ENCODE measurements at regions not wholly inside any gene's neighbourhood (a gene's known extent, or its start where the extent isn't known, plus 50 kb on each side); places are given as distances from the start of the nearest gene placed in this dataset.

GRCh38 chr1:164932580-164932979 is 373.6 kb downstream of the PBX1 start:
- ChIA-PET POLR2A (no interaction called here), CTCF (ENCODE audit: low intra/inter-chr PET ratio, low total read pairs) (no interaction called here)

GRCh38 chr1:164930833-164931232 is 371.8 kb downstream of the PBX1 start:
- no peaks in the 10 kb centered on the region for H3K79me2 ChIP-seq (ENCODE audit: insufficient read depth, low read length)
- CTCF ChIA-PET (ENCODE audit: low intra/inter-chr PET ratio, low total read pairs): no interaction called here
- no peaks in the 10 kb centered on the region for H3K27me3 ChIP-seq (ENCODE audit: control insufficient read depth in 1 of 2, insufficient read depth in 2 of 2, low read length in 2 of 2)
- WGBS (ENCODE audit: low lambda C conversion rate): 0% methylated on average over 1 of the region's 1 CpG
- H3K9me3 ChIP-seq (ENCODE audit: low read length): no peaks in the 10 kb centered on the region
- no peak overlapping the region for H3K27ac ChIP-seq (ENCODE audit: extremely low read length, insufficient read depth, low read length)
- DNase-seq (ENCODE audit: low spot score): no peak
- no peak for FAIRE-seq
- no peak overlapping the region for H3K9ac ChIP-seq (ENCODE audit: insufficient read depth, low read depth, low read length)
- POLR2A ChIA-PET: no interaction called here
- H3K4me1 ChIP-seq (ENCODE audit: insufficient read depth, low read length): no peaks in the 10 kb centered on the region
- no TSS peak for BruUV-seq (replicated peaks)
- no peak overlapping the region for H2AFZ ChIP-seq (ENCODE audit: low read length)
- no peak overlapping the region for H3K4me2 ChIP-seq (ENCODE audit: low read depth, low read length)
- ATAC-seq: no peak
- no peaks in the 10 kb centered on the region for H3K36me3 ChIP-seq (replicated peaks in 1 of 2; ENCODE audit: control insufficient read depth in 1 of 2, insufficient read depth in 2 of 2, low read length in 2 of 2)
- in situ Hi-C loops (cut with HindIII; ENCODE audit: extremely low pct_ligation_motif_present, low pct_unique_long_range_greater_than_20kb): no loop called here
- intact Hi-C loops (cut with micrococcal nuclease; ENCODE audit: unreplicated experiment): no loop called here
- no peaks in the 10 kb centered on the region for H4K20me1 ChIP-seq (ENCODE audit: insufficient read depth, low read length)
- no peak overlapping the region for H3K4me3 ChIP-seq (replicated peaks in 1 of 3; ENCODE audit: insufficient read depth in 1 of 3, low read depth in 2 of 3, low read length in 3 of 3)
- TF ChIP-seq ZMYM2 (CRISPR knock-in tag; IDR thresholded peaks at IDR 0.05): no peak
- TF ChIP-seq NR2C2 (CRISPR knock-in tag; IDR thresholded peaks at IDR 0.05; ENCODE audit: borderline replicate concordance): no peak
- no peak for TF ChIP-seq SOX6 (IDR thresholded peaks at IDR 0.05)
- TF ChIP-seq SOX6 (CRISPR knock-in tag; IDR thresholded peaks at IDR 0.05): no peak
- no peak for TF ChIP-seq ZNF496 (CRISPR knock-in tag; IDR thresholded peaks at IDR 0.05; ENCODE audit: insufficient replicate concordance)
- no peak for TF ChIP-seq GPN1 (CRISPR knock-in tag; IDR thresholded peaks at IDR 0.05; ENCODE audit: borderline replicate concordance)
- no peak for TF ChIP-seq MTA1 (CRISPR knock-in tag; IDR thresholded peaks at IDR 0.05; ENCODE audit: borderline replicate concordance)
- TF ChIP-seq RFX3 (CRISPR knock-in tag; IDR thresholded peaks at IDR 0.05): no peak
- no peak for TF ChIP-seq SIN3A (IDR thresholded peaks at IDR 0.05; ENCODE audit: borderline replicate concordance, low read depth, low read length)
- TF ChIP-seq ZBTB44 (CRISPR knock-in tag; IDR thresholded peaks at IDR 0.05): no peak
- no peak for TF ChIP-seq NCOR1 (IDR thresholded peaks at IDR 0.05; ENCODE audit: borderline replicate concordance, low read length)
- no peak for TF ChIP-seq ZNF574 (CRISPR knock-in tag; IDR thresholded peaks at IDR 0.05)

More at GRCh38 chr1:164932580-164932979, 373.6 kb downstream of the PBX1 start:
- H3K9me3 ChIP-seq (ENCODE audit: low read length): no peaks in the 10 kb centered on the region
- no peaks in the 10 kb centered on the region for H3K36me3 ChIP-seq (replicated peaks in 1 of 2; ENCODE audit: control insufficient read depth in 1 of 2, insufficient read depth in 2 of 2, low read length in 2 of 2)
- no peak overlapping the region for H3K27ac ChIP-seq (ENCODE audit: extremely low read length, insufficient read depth, low read length)
- ATAC-seq (no peak), DNase-seq (ENCODE audit: low spot score) (no peak), FAIRE-seq (no peak)
- no peaks in the 10 kb centered on the region for H3K4me1 ChIP-seq (ENCODE audit: insufficient read depth, low read length)
- BruUV-seq (replicated peaks): no TSS peak
- intact Hi-C loops (cut with micrococcal nuclease; ENCODE audit: unreplicated experiment): no loop called here
- WGBS (ENCODE audit: low lambda C conversion rate): 31% methylated on average over 4 of the region's 4 CpGs
- no peaks in the 10 kb centered on the region for H4K20me1 ChIP-seq (ENCODE audit: insufficient read depth, low read length)
- H3K27me3 ChIP-seq (ENCODE audit: control insufficient read depth in 1 of 2, insufficient read depth in 2 of 2, low read length in 2 of 2): no peaks in the 10 kb centered on the region
- TF ChIP-seq STAT5B (CRISPR knock-in tag; IDR thresholded peaks at IDR 0.05) (no peak), NFE2L1 (CRISPR knock-in tag; IDR thresholded peaks at IDR 0.05; ENCODE audit: borderline replicate concordance) (no peak), KDM4B (CRISPR knock-in tag; IDR thresholded peaks at IDR 0.05) (no peak), TFDP1 (CRISPR knock-in tag; IDR thresholded peaks at IDR 0.05; ENCODE audit: borderline replicate concordance) (no peak)
- H3K9ac ChIP-seq (ENCODE audit: insufficient read depth, low read depth, low read length): no peak overlapping the region
- H3K4me3 ChIP-seq (replicated peaks in 1 of 3; ENCODE audit: insufficient read depth in 1 of 3, low read depth in 2 of 3, low read length in 3 of 3): no peak overlapping the region
- H3K4me2 ChIP-seq (ENCODE audit: low read depth, low read length): no peak overlapping the region
- in situ Hi-C loops (cut with HindIII; ENCODE audit: extremely low pct_ligation_motif_present, low pct_unique_long_range_greater_than_20kb): no loop called here
- H3K79me2 ChIP-seq (ENCODE audit: insufficient read depth, low read length): no peaks in the 10 kb centered on the region
- no peak overlapping the region for H2AFZ ChIP-seq (ENCODE audit: low read length)
